ENCODE measurements at regions not wholly inside any gene's neighbourhood (a gene's known extent, or its start where the extent isn't known, plus 50 kb on each side); places are given as distances from the start of the nearest gene placed in this dataset.

GRCh38 chr9:28234894-28235277 lies 661.6 kb upstream of the C9orf72 start:
- Histone ChIP-seq H3K27me3 (ENCODE audit: insufficient read depth, insufficient read length) (no peaks in the 10 kb centered on the region), H3K4me1 (ENCODE audit: insufficient read depth, insufficient read length) (no peaks in the 10 kb centered on the region), H3K36me3 (ENCODE audit: insufficient read depth, insufficient read length, low read length) (no peaks in the 10 kb centered on the region), H3K4me3 (ENCODE audit: insufficient read length, low read depth) (no peak overlapping the region), H3K9me3 (ENCODE audit: insufficient read depth, low read length) (no peaks in the 10 kb centered on the region), H3K9ac (ENCODE audit: insufficient read length, low read depth) (no peak overlapping the region)
- DNase-seq (ENCODE audit: low read depth, low spot score), result peak; percentile 11
- TF ChIP-seq ZNF274 (IDR thresholded peaks at IDR 0.05; ENCODE audit: low read depth, low read length) (no peak), SUZ12 (IDR thresholded peaks at IDR 0.05; ENCODE audit: extremely low read depth, insufficient read depth, insufficient read length) (no peak), YY1 (IDR thresholded peaks at IDR 0.05; ENCODE audit: insufficient read depth, insufficient read length) (no peak)

- no peak overlapping the region for H3K4me3 ChIP-seq (ENCODE audit: insufficient read length, low read depth)
- no peaks in the 10 kb centered on the region for H3K36me3 ChIP-seq (ENCODE audit: insufficient read depth, insufficient read length, low read length)
- no peak overlapping the region for H3K9ac ChIP-seq (ENCODE audit: insufficient read length, low read depth)
- DNase-seq (ENCODE audit: low read depth, low spot score), result no peak
- no peaks in the 10 kb centered on the region for H3K9me3 ChIP-seq (ENCODE audit: insufficient read depth, low read length)
- TF ChIP-seq ZNF274 (IDR thresholded peaks at IDR 0.05; ENCODE audit: low read depth, low read length), result no peak
- no peak for TF ChIP-seq SUZ12 (IDR thresholded peaks at IDR 0.05; ENCODE audit: extremely low read depth, insufficient read depth, insufficient read length)
- no peak for TF ChIP-seq YY1 (IDR thresholded peaks at IDR 0.05; ENCODE audit: insufficient read depth, insufficient read length)
- H3K4me1 ChIP-seq (ENCODE audit: insufficient read depth, insufficient read length), result no peaks in the 10 kb centered on the region
- H3K27me3 ChIP-seq (ENCODE audit: insufficient read depth, insufficient read length), result no peaks in the 10 kb centered on the region
Measured at GRCh38 chr9:28249424-28249823, 676.1 kb upstream of the C9orf72 start.

GRCh38 chr9:28255174-28255573 lies 681.9 kb upstream of the C9orf72 start:
- H3K9me3 ChIP-seq (ENCODE audit: insufficient read depth, low read length), result no peaks in the 10 kb centered on the region
- H3K36me3 ChIP-seq (ENCODE audit: insufficient read depth, insufficient read length, low read length), result no peaks in the 10 kb centered on the region
- no peaks in the 10 kb centered on the region for H3K27me3 ChIP-seq (ENCODE audit: insufficient read depth, insufficient read length)
- no peak overlapping the region for H3K9ac ChIP-seq (ENCODE audit: insufficient read length, low read depth)
- TF ChIP-seq ZNF274 (IDR thresholded peaks at IDR 0.05; ENCODE audit: low read depth, low read length) (no peak), SUZ12 (IDR thresholded peaks at IDR 0.05; ENCODE audit: extremely low read depth, insufficient read depth, insufficient read length) (no peak), YY1 (IDR thresholded peaks at IDR 0.05; ENCODE audit: insufficient read depth, insufficient read length) (no peak)
- H3K4me3 ChIP-seq (ENCODE audit: insufficient read length, low read depth), result no peak overlapping the region
- no peak for DNase-seq (ENCODE audit: low read depth, low spot score)
- no peaks in the 10 kb centered on the region for H3K4me1 ChIP-seq (ENCODE audit: insufficient read depth, insufficient read length)

- Histone ChIP-seq H3K27me3 (ENCODE audit: insufficient read depth, insufficient read length) (no peaks in the 10 kb centered on the region), H3K4me3 (ENCODE audit: insufficient read length, low read depth) (no peak overlapping the region), H3K4me1 (ENCODE audit: insufficient read depth, insufficient read length) (no peaks in the 10 kb centered on the region), H3K9me3 (ENCODE audit: insufficient read depth, low read length) (no peaks in the 10 kb centered on the region), H3K36me3 (ENCODE audit: insufficient read depth, insufficient read length, low read length) (no peaks in the 10 kb centered on the region), H3K9ac (ENCODE audit: insufficient read length, low read depth) (no peak overlapping the region)
- DNase-seq (ENCODE audit: low read depth, low spot score), result no peak
- no peak for TF ChIP-seq SUZ12 (IDR thresholded peaks at IDR 0.05; ENCODE audit: extremely low read depth, insufficient read depth, insufficient read length)
- no peak for TF ChIP-seq YY1 (IDR thresholded peaks at IDR 0.05; ENCODE audit: insufficient read depth, insufficient read length)
- no peak for TF ChIP-seq ZNF274 (IDR thresholded peaks at IDR 0.05; ENCODE audit: low read depth, low read length)
Measured at GRCh38 chr9:28260330-28260729, 687.0 kb upstream of the C9orf72 start.

GRCh38 chr9:28264368-28264767 lies 691.1 kb upstream of the C9orf72 start:
- Histone ChIP-seq H3K4me1 (ENCODE audit: insufficient read depth, insufficient read length) (no peaks in the 10 kb centered on the region), H3K9me3 (ENCODE audit: insufficient read depth, low read length) (no peaks in the 10 kb centered on the region), H3K36me3 (ENCODE audit: insufficient read depth, insufficient read length, low read length) (no peaks in the 10 kb centered on the region), H3K4me3 (ENCODE audit: insufficient read length, low read depth) (no peak overlapping the region), H3K9ac (ENCODE audit: insufficient read length, low read depth) (no peak overlapping the region), H3K27me3 (ENCODE audit: insufficient read depth, insufficient read length) (no peaks in the 10 kb centered on the region)
- TF ChIP-seq YY1 (IDR thresholded peaks at IDR 0.05; ENCODE audit: insufficient read depth, insufficient read length) (no peak), ZNF274 (IDR thresholded peaks at IDR 0.05; ENCODE audit: low read depth, low read length) (no peak), SUZ12 (IDR thresholded peaks at IDR 0.05; ENCODE audit: extremely low read depth, insufficient read depth, insufficient read length) (no peak)
- DNase-seq (ENCODE audit: low read depth, low spot score), result no peak

- no peak for DNase-seq (ENCODE audit: low read depth, low spot score)
- Histone ChIP-seq H3K27me3 (ENCODE audit: insufficient read depth, insufficient read length) (no peaks in the 10 kb centered on the region), H3K36me3 (ENCODE audit: insufficient read depth, insufficient read length, low read length) (no peaks in the 10 kb centered on the region), H3K9ac (ENCODE audit: insufficient read length, low read depth) (no peak overlapping the region), H3K9me3 (ENCODE audit: insufficient read depth, low read length) (no peaks in the 10 kb centered on the region), H3K4me1 (ENCODE audit: insufficient read depth, insufficient read length) (no peaks in the 10 kb centered on the region), H3K4me3 (ENCODE audit: insufficient read length, low read depth) (no peak overlapping the region)
- TF ChIP-seq SUZ12 (IDR thresholded peaks at IDR 0.05; ENCODE audit: extremely low read depth, insufficient read depth, insufficient read length) (no peak), YY1 (IDR thresholded peaks at IDR 0.05; ENCODE audit: insufficient read depth, insufficient read length) (no peak), ZNF274 (IDR thresholded peaks at IDR 0.05; ENCODE audit: low read depth, low read length) (no peak)
Measured at GRCh38 chr9:28267351-28267750, 694.1 kb upstream of the C9orf72 start.

GRCh38 chr9:28270156-28270555 lies 696.9 kb upstream of the C9orf72 start:
- no peak for DNase-seq (ENCODE audit: low read depth, low spot score)
- Histone ChIP-seq H3K27me3 (ENCODE audit: insufficient read depth, insufficient read length) (no peaks in the 10 kb centered on the region), H3K9ac (ENCODE audit: insufficient read length, low read depth) (no peak overlapping the region), H3K4me1 (ENCODE audit: insufficient read depth, insufficient read length) (no peaks in the 10 kb centered on the region), H3K4me3 (ENCODE audit: insufficient read length, low read depth) (no peak overlapping the region), H3K36me3 (ENCODE audit: insufficient read depth, insufficient read length, low read length) (no peaks in the 10 kb centered on the region), H3K9me3 (ENCODE audit: insufficient read depth, low read length) (no peaks in the 10 kb centered on the region)
- no peak for TF ChIP-seq SUZ12 (IDR thresholded peaks at IDR 0.05; ENCODE audit: extremely low read depth, insufficient read depth, insufficient read length)
- no peak for TF ChIP-seq YY1 (IDR thresholded peaks at IDR 0.05; ENCODE audit: insufficient read depth, insufficient read length)
- TF ChIP-seq ZNF274 (IDR thresholded peaks at IDR 0.05; ENCODE audit: low read depth, low read length), result no peak

- TF ChIP-seq ZNF274 (IDR thresholded peaks at IDR 0.05; ENCODE audit: low read depth, low read length) (no peak), SUZ12 (IDR thresholded peaks at IDR 0.05; ENCODE audit: extremely low read depth, insufficient read depth, insufficient read length) (no peak), YY1 (IDR thresholded peaks at IDR 0.05; ENCODE audit: insufficient read depth, insufficient read length) (no peak)
- Histone ChIP-seq H3K9me3 (ENCODE audit: insufficient read depth, low read length) (no peaks in the 10 kb centered on the region), H3K27me3 (ENCODE audit: insufficient read depth, insufficient read length) (no peaks in the 10 kb centered on the region), H3K36me3 (ENCODE audit: insufficient read depth, insufficient read length, low read length) (no peaks in the 10 kb centered on the region), H3K9ac (ENCODE audit: insufficient read length, low read depth) (no peak overlapping the region), H3K4me1 (ENCODE audit: insufficient read depth, insufficient read length) (no peaks in the 10 kb centered on the region), H3K4me3 (ENCODE audit: insufficient read length, low read depth) (no peak overlapping the region)
- DNase-seq (ENCODE audit: low read depth, low spot score), result no peak
Measured at GRCh38 chr9:28272127-28272526, 698.8 kb upstream of the C9orf72 start.

All from NT2/D1 (cell line).